ENCODE measurements at regions not wholly inside any gene's neighbourhood (a gene's known extent, or its start where the extent isn't known, plus 50 kb on each side); places are given as distances from the start of the nearest gene placed in this dataset.

- Histone ChIP-seq H3K4me2 (ENCODE audit: low read length, poor library complexity, severe bottlenecking) (no peak overlapping the region), H3K9ac (ENCODE audit: low read length) (no peak overlapping the region), H3K79me1 (replicated peaks; ENCODE audit: low read length, poor library complexity, severe bottlenecking) (no peaks in the 10 kb centered on the region), H3K36me3 (ENCODE audit: control insufficient read depth in 1 of 2, insufficient read depth in 2 of 2, low read depth in 1 of 2, low read length in 2 of 2) (no peaks in the 10 kb centered on the region), H2AFZ (ENCODE audit: low read depth, low read length) (no peak overlapping the region), H4K91ac (ENCODE audit: low read length) (no peak overlapping the region), H4K8ac (ENCODE audit: low read length) (no peak overlapping the region), H3K4me3 (ENCODE audit: insufficient read depth in 1 of 2, low read depth in 1 of 2, low read length in 2 of 2) (no peak overlapping the region), H3K27me3 (ENCODE audit: control insufficient read depth in 1 of 2, insufficient read depth in 1 of 2, low read length in 2 of 2) (no peaks in the 10 kb centered on the region), H2AK5ac (ENCODE audit: low read length, severe bottlenecking) (no peak overlapping the region), H3K9me3 (ENCODE audit: control insufficient read depth, low read length) (no peaks in the 10 kb centered on the region), H2BK12ac (ENCODE audit: low read length in 2 of 2) (no peak overlapping the region), H3K4me1 (ENCODE audit: control insufficient read depth, insufficient read depth, low read depth, low read length) (no peaks in the 10 kb centered on the region), H2BK5ac (ENCODE audit: low read depth, low read length, poor library complexity, severe bottlenecking) (no peak overlapping the region), H2BK15ac (ENCODE audit: low read depth, poor library complexity, severe bottlenecking) (no peak overlapping the region), H3K4ac (ENCODE audit: low read depth in 1 of 2, low read length in 2 of 2) (no peak overlapping the region), H3K23ac (ENCODE audit: low read length in 2 of 2) (no peak overlapping the region), H3K27ac (ENCODE audit: low read length, poor library complexity, severe bottlenecking) (no peak overlapping the region), H2BK120ac (ENCODE audit: low read depth, low read length) (no peak overlapping the region), H3K14ac (ENCODE audit: low read length in 2 of 2) (no peak overlapping the region), H3K18ac (ENCODE audit: low read depth in 1 of 2, low read length in 2 of 2) (no peak overlapping the region)
- WGBS, result no CpG with 5 or more reads among the region's 1 CpG
- DNase-seq, result no peak
Observed at GRCh38 chr6:155740781-155741399, 285.3 kb upstream of the NOX3 start.

DNA sequence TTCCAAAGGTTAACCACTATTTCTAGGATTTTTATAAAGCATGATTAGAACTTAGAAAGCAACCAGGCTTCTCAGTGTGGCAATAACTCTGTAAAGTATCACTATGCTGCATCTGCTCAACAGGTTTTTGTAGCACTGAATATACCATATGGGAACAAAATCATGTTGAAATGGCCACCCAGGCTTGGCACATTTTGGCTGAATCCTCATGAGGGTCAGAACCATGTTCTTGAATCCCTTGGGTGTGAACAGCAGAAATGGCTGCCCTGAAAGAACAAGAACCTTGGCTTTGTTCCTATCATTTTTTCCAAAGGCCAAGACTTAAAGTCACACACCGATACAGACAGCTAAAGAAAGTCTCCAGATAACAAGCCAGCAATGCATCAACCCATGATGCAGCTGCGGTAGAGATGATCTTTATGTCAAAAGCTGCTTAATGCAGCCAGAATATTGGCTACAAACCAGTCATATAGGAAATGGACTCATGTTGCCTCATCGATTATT, 283.0 kb upstream of the NOX3 start:
- no peak overlapping the region for H2AK5ac ChIP-seq (ENCODE audit: low read length, severe bottlenecking)
- no peak overlapping the region for H3K23ac ChIP-seq (ENCODE audit: low read length in 2 of 2)
- no peaks in the 10 kb centered on the region for H3K36me3 ChIP-seq (ENCODE audit: control insufficient read depth in 1 of 2, insufficient read depth in 2 of 2, low read depth in 1 of 2, low read length in 2 of 2)
- H3K4me2 ChIP-seq (ENCODE audit: low read length, poor library complexity, severe bottlenecking), result no peak overlapping the region
- H3K14ac ChIP-seq (ENCODE audit: low read length in 2 of 2), result no peak overlapping the region
- no peak overlapping the region for H2AFZ ChIP-seq (ENCODE audit: low read depth, low read length)
- H3K27me3 ChIP-seq (ENCODE audit: control insufficient read depth in 1 of 2, insufficient read depth in 1 of 2, low read length in 2 of 2), result no peaks in the 10 kb centered on the region
- H2BK5ac ChIP-seq (ENCODE audit: low read depth, low read length, poor library complexity, severe bottlenecking), result no peak overlapping the region
- H2BK12ac ChIP-seq (ENCODE audit: low read length in 2 of 2), result no peak overlapping the region
- no peak overlapping the region for H3K27ac ChIP-seq (ENCODE audit: low read length, poor library complexity, severe bottlenecking)
- H3K79me1 ChIP-seq (replicated peaks; ENCODE audit: low read length, poor library complexity, severe bottlenecking), result no peaks in the 10 kb centered on the region
- no peak overlapping the region for H2BK15ac ChIP-seq (ENCODE audit: low read depth, poor library complexity, severe bottlenecking)
- no peak overlapping the region for H4K8ac ChIP-seq (ENCODE audit: low read length)
- no peak overlapping the region for H3K4ac ChIP-seq (ENCODE audit: low read depth in 1 of 2, low read length in 2 of 2)
- no peaks in the 10 kb centered on the region for H3K9me3 ChIP-seq (ENCODE audit: control insufficient read depth, low read length)
- H3K4me1 ChIP-seq (ENCODE audit: control insufficient read depth, insufficient read depth, low read depth, low read length), result no peaks in the 10 kb centered on the region
- DNase-seq, result no peak
- H4K91ac ChIP-seq (ENCODE audit: low read length), result no peak overlapping the region
- no peak overlapping the region for H3K4me3 ChIP-seq (ENCODE audit: insufficient read depth in 1 of 2, low read depth in 1 of 2, low read length in 2 of 2)
- no peak overlapping the region for H2BK120ac ChIP-seq (ENCODE audit: low read depth, low read length)
- H3K9ac ChIP-seq (ENCODE audit: low read length), result no peak overlapping the region
- H3K18ac ChIP-seq (ENCODE audit: low read depth in 1 of 2, low read length in 2 of 2), result no peak overlapping the region
- WGBS, result 97% methylated on average over 3 of the region's 3 CpGs

DNA sequence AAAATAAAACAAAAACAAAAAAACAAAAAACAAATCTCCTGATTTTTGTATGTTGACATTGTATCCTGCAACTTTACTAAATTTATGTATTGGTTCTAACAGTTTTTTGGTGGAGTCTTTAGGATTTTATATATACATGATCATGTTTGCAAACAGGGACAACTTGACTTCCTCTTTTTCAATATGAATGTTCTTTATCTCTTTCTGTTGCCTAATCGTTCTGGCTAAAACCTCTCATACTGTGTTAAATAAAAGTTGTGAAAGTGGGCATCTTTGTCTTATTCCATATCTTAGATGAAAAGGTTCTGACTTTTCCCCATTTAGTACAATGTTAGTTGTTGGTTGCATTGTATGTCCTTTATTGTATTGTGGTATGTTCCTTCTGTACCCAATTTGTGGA, 261.7 kb upstream of the NOX3 start:
- H3K4me1 ChIP-seq (ENCODE audit: control insufficient read depth, insufficient read depth, low read depth, low read length), result no peaks in the 10 kb centered on the region
- no peak overlapping the region for H3K14ac ChIP-seq (ENCODE audit: low read length in 2 of 2)
- no peaks in the 10 kb centered on the region for H3K36me3 ChIP-seq (ENCODE audit: control insufficient read depth in 1 of 2, insufficient read depth in 2 of 2, low read depth in 1 of 2, low read length in 2 of 2)
- no peak overlapping the region for H2BK15ac ChIP-seq (ENCODE audit: low read depth, poor library complexity, severe bottlenecking)
- no peak overlapping the region for H4K8ac ChIP-seq (ENCODE audit: low read length)
- no peak overlapping the region for H3K18ac ChIP-seq (ENCODE audit: low read depth in 1 of 2, low read length in 2 of 2)
- peaks cover 9% of the 10 kb centered on the region for H3K9me3 ChIP-seq (ENCODE audit: control insufficient read depth, low read length)
- H2AK5ac ChIP-seq (ENCODE audit: low read length, severe bottlenecking), result no peak overlapping the region
- H4K91ac ChIP-seq (ENCODE audit: low read length), result no peak overlapping the region
- H3K4me2 ChIP-seq (ENCODE audit: low read length, poor library complexity, severe bottlenecking), result no peak overlapping the region
- no peak overlapping the region for H2BK12ac ChIP-seq (ENCODE audit: low read length in 2 of 2)
- H3K4ac ChIP-seq (ENCODE audit: low read depth in 1 of 2, low read length in 2 of 2), result no peak overlapping the region
- H3K27me3 ChIP-seq (ENCODE audit: control insufficient read depth in 1 of 2, insufficient read depth in 1 of 2, low read length in 2 of 2), result no peaks in the 10 kb centered on the region
- no peak overlapping the region for H2BK120ac ChIP-seq (ENCODE audit: low read depth, low read length)
- no peak overlapping the region for H3K23ac ChIP-seq (ENCODE audit: low read length in 2 of 2)
- H2BK5ac ChIP-seq (ENCODE audit: low read depth, low read length, poor library complexity, severe bottlenecking), result no peak overlapping the region
- no peak overlapping the region for H3K9ac ChIP-seq (ENCODE audit: low read length)
- no peak overlapping the region for H3K27ac ChIP-seq (ENCODE audit: low read length, poor library complexity, severe bottlenecking)
- no peak overlapping the region for H3K4me3 ChIP-seq (ENCODE audit: insufficient read depth in 1 of 2, low read depth in 1 of 2, low read length in 2 of 2)
- WGBS, result no CpG with 5 or more reads among the region's 1 CpG
- no peaks in the 10 kb centered on the region for H3K79me1 ChIP-seq (replicated peaks; ENCODE audit: low read length, poor library complexity, severe bottlenecking)
- no peak overlapping the region for H2AFZ ChIP-seq (ENCODE audit: low read depth, low read length)
- no peak for DNase-seq

DNA sequence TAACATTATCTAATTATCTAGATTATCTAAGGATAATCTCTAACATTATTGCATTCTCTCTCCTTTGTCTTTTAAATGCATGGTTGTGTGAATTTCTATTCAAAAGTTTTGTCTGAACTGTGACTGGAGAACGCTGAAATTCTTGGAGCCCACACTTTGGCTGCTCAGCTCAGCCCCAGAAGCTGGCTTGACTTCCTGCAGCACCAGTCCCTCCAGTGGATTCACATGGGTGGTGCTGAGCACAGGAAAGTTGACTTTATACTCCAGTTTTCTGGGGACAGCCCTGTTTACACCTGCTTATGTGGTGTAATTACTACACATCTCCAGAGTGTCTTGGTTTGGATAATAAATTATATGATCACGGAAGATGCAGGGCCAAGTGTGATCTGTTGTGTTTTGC, 255.1 kb upstream of the NOX3 start:
- no peak overlapping the region for H3K4me2 ChIP-seq (ENCODE audit: low read length, poor library complexity, severe bottlenecking)
- H3K9me3 ChIP-seq (ENCODE audit: control insufficient read depth, low read length), result peaks cover 10% of the 10 kb centered on the region
- no peak overlapping the region for H2BK12ac ChIP-seq (ENCODE audit: low read length in 2 of 2)
- H3K4ac ChIP-seq (ENCODE audit: low read depth in 1 of 2, low read length in 2 of 2), result no peak overlapping the region
- 41% methylated on average over 2 of the region's 2 CpGs for WGBS
- H3K9ac ChIP-seq (ENCODE audit: low read length), result no peak overlapping the region
- no peak overlapping the region for H2AFZ ChIP-seq (ENCODE audit: low read depth, low read length)
- H2AK5ac ChIP-seq (ENCODE audit: low read length, severe bottlenecking), result no peak overlapping the region
- H4K91ac ChIP-seq (ENCODE audit: low read length), result no peak overlapping the region
- no peaks in the 10 kb centered on the region for H3K79me1 ChIP-seq (replicated peaks; ENCODE audit: low read length, poor library complexity, severe bottlenecking)
- H4K8ac ChIP-seq (ENCODE audit: low read length), result no peak overlapping the region
- H3K4me3 ChIP-seq (ENCODE audit: insufficient read depth in 1 of 2, low read depth in 1 of 2, low read length in 2 of 2), result no peak overlapping the region
- H2BK5ac ChIP-seq (ENCODE audit: low read depth, low read length, poor library complexity, severe bottlenecking), result no peak overlapping the region
- H3K27ac ChIP-seq (ENCODE audit: low read length, poor library complexity, severe bottlenecking), result no peak overlapping the region
- no peak overlapping the region for H2BK15ac ChIP-seq (ENCODE audit: low read depth, poor library complexity, severe bottlenecking)
- no peak for DNase-seq
- no peaks in the 10 kb centered on the region for H3K36me3 ChIP-seq (ENCODE audit: control insufficient read depth in 1 of 2, insufficient read depth in 2 of 2, low read depth in 1 of 2, low read length in 2 of 2)
- no peaks in the 10 kb centered on the region for H3K27me3 ChIP-seq (ENCODE audit: control insufficient read depth in 1 of 2, insufficient read depth in 1 of 2, low read length in 2 of 2)
- H3K23ac ChIP-seq (ENCODE audit: low read length in 2 of 2), result no peak overlapping the region
- no peak overlapping the region for H3K14ac ChIP-seq (ENCODE audit: low read length in 2 of 2)
- H2BK120ac ChIP-seq (ENCODE audit: low read depth, low read length), result no peak overlapping the region
- H3K4me1 ChIP-seq (ENCODE audit: control insufficient read depth, insufficient read depth, low read depth, low read length), result no peaks in the 10 kb centered on the region
- no peak overlapping the region for H3K18ac ChIP-seq (ENCODE audit: low read depth in 1 of 2, low read length in 2 of 2)
